ENCODE measurements at regions not wholly inside any gene's neighbourhood (a gene's known extent, or its start where the extent isn't known, plus 50 kb on each side); places are given as distances from the start of the nearest gene placed in this dataset.

- ATAC-seq (replicated peaks in 1 of 4), result no peak
- no peaks in the 10 kb centered on the region for H3K4me1 Mint-ChIP-seq
- no peak overlapping the region for H3K27ac Mint-ChIP-seq
- POLR2A ChIA-PET, result no interaction called here
- no peaks in the 10 kb centered on the region for H3K27me3 Mint-ChIP-seq
- Histone ChIP-seq H3K4me3 (ENCODE audit: control insufficient read depth in 1 of 2, extremely low read depth in 1 of 2, low read length in 1 of 2) (no peak overlapping the region), H3K4me1 (ENCODE audit: control insufficient read depth in 1 of 2, extremely low read depth in 1 of 2, insufficient read depth in 2 of 2, low read length in 2 of 2) (no peaks in the 10 kb centered on the region), H3K9me3 (no peaks in the 10 kb centered on the region), H3K27me3 (replicated peaks in 1 of 2; ENCODE audit: control insufficient read depth in 2 of 2, extremely low read depth in 1 of 2, insufficient read depth in 2 of 2, low read length in 1 of 2) (no peaks in the 10 kb centered on the region), H3K36me3 (ENCODE audit: control insufficient read depth in 2 of 2, extremely low read depth in 1 of 2, insufficient read depth in 1 of 2, low read length in 1 of 2) (no peaks in the 10 kb centered on the region), H3K27ac (ENCODE audit: low read length) (no peak overlapping the region)
- peaks cover 9 to 28% (median 16%) of the 10 kb centered on the region in 3 donors for H3K9me3 Mint-ChIP-seq
- CTCF ChIA-PET, result no interaction called here
- no peak overlapping the region for H3K4me3 Mint-ChIP-seq
- WGBS (ENCODE audit: insufficient coverage), result 60% methylated on average over 1 of the region's 2 CpGs
- no peak for DNase-seq
- H3K36me3 Mint-ChIP-seq, result no peaks in the 10 kb centered on the region
These were observed 409.7 kb downstream of the NOVA1 start for GRCh38 chr14:26187996-26188620.

- no peak overlapping the region for H3K4me3 Mint-ChIP-seq
- 75% methylated on average over 1 of the region's 2 CpGs for WGBS (ENCODE audit: insufficient coverage)
- no peaks in the 10 kb centered on the region for H3K4me1 Mint-ChIP-seq
- no peak overlapping the region for H3K4me3 ChIP-seq (ENCODE audit: control insufficient read depth in 1 of 2, extremely low read depth in 1 of 2, low read length in 1 of 2)
- no peaks in the 10 kb centered on the region for H3K9me3 ChIP-seq
- H3K36me3 ChIP-seq (ENCODE audit: control insufficient read depth in 2 of 2, extremely low read depth in 1 of 2, insufficient read depth in 1 of 2, low read length in 1 of 2), result no peaks in the 10 kb centered on the region
- no peak overlapping the region for H3K27ac ChIP-seq (ENCODE audit: low read length)
- H3K27me3 Mint-ChIP-seq, result no peaks in the 10 kb centered on the region
- H3K4me1 ChIP-seq (ENCODE audit: control insufficient read depth in 1 of 2, extremely low read depth in 1 of 2, insufficient read depth in 2 of 2, low read length in 2 of 2), result no peaks in the 10 kb centered on the region
- no peak for DNase-seq
- no peak for ATAC-seq (replicated peaks in 1 of 4)
- H3K27me3 ChIP-seq (replicated peaks in 1 of 2; ENCODE audit: control insufficient read depth in 2 of 2, extremely low read depth in 1 of 2, insufficient read depth in 2 of 2, low read length in 1 of 2), result no peaks in the 10 kb centered on the region
- H3K9me3 Mint-ChIP-seq, result peaks cover 9 to 32% (median 10%) of the 10 kb centered on the region in 3 donors
- no peak overlapping the region for H3K27ac Mint-ChIP-seq
- ChIA-PET POLR2A (no interaction called here), CTCF (no interaction called here)
- no peaks in the 10 kb centered on the region for H3K36me3 Mint-ChIP-seq
These were observed 417.6 kb downstream of the NOVA1 start for GRCh38 chr14:26180221-26180620.

DNA sequence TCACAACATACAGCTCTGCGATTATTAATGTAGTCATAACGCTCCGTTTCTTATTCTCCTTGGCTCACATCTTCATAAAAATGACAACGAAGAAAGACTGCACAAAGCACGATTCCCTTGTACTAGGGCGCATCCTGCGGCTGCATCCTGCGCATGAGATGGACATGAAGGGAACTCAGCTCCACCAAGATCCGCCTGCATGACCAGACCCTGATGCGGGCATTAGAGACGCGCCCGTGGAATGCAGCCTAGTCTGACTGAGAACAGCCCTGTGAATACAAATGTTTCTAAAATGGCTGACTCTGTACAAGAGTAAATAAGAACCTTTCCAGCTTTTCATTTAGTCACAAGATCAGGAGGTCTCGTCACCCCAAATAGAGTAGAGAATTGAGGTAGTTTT, 422.2 kb downstream of the NOVA1 start:
- no peaks in the 10 kb centered on the region for H3K27me3 ChIP-seq (replicated peaks in 1 of 2; ENCODE audit: control insufficient read depth in 2 of 2, extremely low read depth in 1 of 2, insufficient read depth in 2 of 2, low read length in 1 of 2)
- 95% methylated on average over 9 of the region's 14 CpGs for WGBS (ENCODE audit: insufficient coverage)
- ChIA-PET POLR2A (no interaction called here), CTCF (no interaction called here)
- Mint-ChIP-seq H3K9me3 (peaks cover 13 to 15% (median 14%) of the 10 kb centered on the region in 3 donors), H3K27ac (no peak overlapping the region), H3K4me3 (no peak overlapping the region), H3K36me3 (no peaks in the 10 kb centered on the region), H3K27me3 (no peaks in the 10 kb centered on the region), H3K4me1 (no peaks in the 10 kb centered on the region)
- H3K9me3 ChIP-seq, result no peaks in the 10 kb centered on the region
- H3K4me1 ChIP-seq (ENCODE audit: control insufficient read depth in 1 of 2, extremely low read depth in 1 of 2, insufficient read depth in 2 of 2, low read length in 2 of 2), result no peaks in the 10 kb centered on the region
- H3K27ac ChIP-seq (ENCODE audit: low read length), result no peak overlapping the region
- H3K4me3 ChIP-seq (ENCODE audit: control insufficient read depth in 1 of 2, extremely low read depth in 1 of 2, low read length in 1 of 2), result no peak overlapping the region
- H3K36me3 ChIP-seq (ENCODE audit: control insufficient read depth in 2 of 2, extremely low read depth in 1 of 2, insufficient read depth in 1 of 2, low read length in 1 of 2), result no peaks in the 10 kb centered on the region
- ATAC-seq (replicated peaks in 1 of 4), result no peak
- DNase-seq, result no peak

DNA sequence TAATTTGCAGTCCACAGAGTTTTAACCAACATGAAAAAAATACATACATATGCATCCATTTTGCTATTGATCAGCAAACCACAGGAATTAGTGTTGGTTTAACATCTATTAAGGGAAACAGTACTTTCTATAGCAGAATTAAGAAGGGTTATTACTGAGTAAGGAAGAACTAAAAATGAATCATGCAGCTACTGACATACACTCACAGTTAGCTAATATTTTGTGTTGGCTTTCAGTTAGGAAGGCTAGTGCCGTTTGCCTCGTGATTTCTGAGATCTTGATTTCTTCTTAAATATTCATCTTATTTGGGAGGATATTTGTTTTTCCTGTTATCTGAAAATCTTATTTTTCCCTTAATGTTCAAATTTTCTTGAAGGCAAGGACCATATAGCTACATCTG, 423.4 kb downstream of the NOVA1 start:
- WGBS (ENCODE audit: insufficient coverage), result no CpG with 5 or more reads among the region's 2 CpGs
- no peaks in the 10 kb centered on the region for H3K36me3 ChIP-seq (ENCODE audit: control insufficient read depth in 2 of 2, extremely low read depth in 1 of 2, insufficient read depth in 1 of 2, low read length in 1 of 2)
- Mint-ChIP-seq H3K4me1 (no peaks in the 10 kb centered on the region), H3K4me3 (no peak overlapping the region), H3K36me3 (no peaks in the 10 kb centered on the region), H3K27me3 (no peaks in the 10 kb centered on the region), H3K9me3 (peaks cover 10 to 14% (median 12%) of the 10 kb centered on the region in 3 donors), H3K27ac (no peak overlapping the region)
- POLR2A ChIA-PET, result no interaction called here
- H3K27me3 ChIP-seq (replicated peaks in 1 of 2; ENCODE audit: control insufficient read depth in 2 of 2, extremely low read depth in 1 of 2, insufficient read depth in 2 of 2, low read length in 1 of 2), result no peaks in the 10 kb centered on the region
- DNase-seq (no peak), ATAC-seq (replicated peaks in 1 of 4) (no peak)
- CTCF ChIA-PET, result no interaction called here
- no peak overlapping the region for H3K4me3 ChIP-seq (ENCODE audit: control insufficient read depth in 1 of 2, extremely low read depth in 1 of 2, low read length in 1 of 2)
- no peaks in the 10 kb centered on the region for H3K4me1 ChIP-seq (ENCODE audit: control insufficient read depth in 1 of 2, extremely low read depth in 1 of 2, insufficient read depth in 2 of 2, low read length in 2 of 2)
- H3K9me3 ChIP-seq, result no peaks in the 10 kb centered on the region
- no peak overlapping the region for H3K27ac ChIP-seq (ENCODE audit: low read length)

DNA sequence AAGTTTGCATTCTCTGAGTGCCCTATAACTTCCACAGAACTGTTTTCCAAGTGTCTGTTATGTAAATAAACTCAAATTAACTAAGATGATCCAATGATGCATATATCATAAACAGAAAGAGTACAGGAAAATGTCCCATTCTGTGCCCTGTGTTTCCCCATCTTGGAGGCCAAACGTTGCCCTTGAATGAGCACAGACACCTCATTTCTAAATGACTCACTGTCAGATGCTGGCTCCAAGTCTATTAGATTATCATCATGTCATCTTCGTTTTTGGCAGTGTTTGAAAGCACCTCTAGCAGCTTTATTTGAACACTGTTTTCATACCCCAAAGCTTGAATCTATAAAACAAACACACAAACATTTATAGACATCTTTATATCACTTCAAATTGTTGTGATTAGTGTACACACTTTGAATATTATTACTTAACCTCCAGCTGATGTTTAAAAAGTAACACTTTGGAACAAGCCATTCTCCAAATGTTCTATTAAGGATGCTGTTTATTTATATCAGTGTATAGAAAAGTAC, 424.2 kb downstream of the NOVA1 start:
- ChIA-PET POLR2A (no interaction called here), CTCF (no interaction called here)
- no peaks in the 10 kb centered on the region for H3K36me3 Mint-ChIP-seq
- no peaks in the 10 kb centered on the region for H3K4me1 ChIP-seq (ENCODE audit: control insufficient read depth in 1 of 2, extremely low read depth in 1 of 2, insufficient read depth in 2 of 2, low read length in 2 of 2)
- DNase-seq (no peak), ATAC-seq (replicated peaks in 1 of 4) (no peak)
- H3K27me3 ChIP-seq (replicated peaks in 1 of 2; ENCODE audit: control insufficient read depth in 2 of 2, extremely low read depth in 1 of 2, insufficient read depth in 2 of 2, low read length in 1 of 2), result no peaks in the 10 kb centered on the region
- no peaks in the 10 kb centered on the region for H3K27me3 Mint-ChIP-seq
- H3K36me3 ChIP-seq (ENCODE audit: control insufficient read depth in 2 of 2, extremely low read depth in 1 of 2, insufficient read depth in 1 of 2, low read length in 1 of 2), result no peaks in the 10 kb centered on the region
- H3K4me1 Mint-ChIP-seq, result no peaks in the 10 kb centered on the region
- no peak overlapping the region for H3K4me3 Mint-ChIP-seq
- no peak overlapping the region for H3K4me3 ChIP-seq (ENCODE audit: control insufficient read depth in 1 of 2, extremely low read depth in 1 of 2, low read length in 1 of 2)
- no peak overlapping the region for H3K27ac Mint-ChIP-seq
- peaks cover 9 to 14% (median 10%) of the 10 kb centered on the region in 3 donors for H3K9me3 Mint-ChIP-seq
- no peak overlapping the region for H3K27ac ChIP-seq (ENCODE audit: low read length)
- H3K9me3 ChIP-seq, result no peaks in the 10 kb centered on the region
- 10% methylated on average over 1 of the region's 2 CpGs for WGBS (ENCODE audit: insufficient coverage)

GRCh38 chr14:26172396-26172795, 425.4 kb downstream of the NOVA1 start:
- Mint-ChIP-seq H3K27ac (no peak overlapping the region), H3K36me3 (no peaks in the 10 kb centered on the region), H3K4me1 (no peaks in the 10 kb centered on the region), H3K9me3 (peaks cover 9 to 14% (median 14%) of the 10 kb centered on the region in 3 donors), H3K27me3 (no peaks in the 10 kb centered on the region), H3K4me3 (no peak overlapping the region)
- H3K4me3 ChIP-seq (ENCODE audit: control insufficient read depth in 1 of 2, extremely low read depth in 1 of 2, low read length in 1 of 2), result no peak overlapping the region
- no peaks in the 10 kb centered on the region for H3K9me3 ChIP-seq
- no peaks in the 10 kb centered on the region for H3K4me1 ChIP-seq (ENCODE audit: control insufficient read depth in 1 of 2, extremely low read depth in 1 of 2, insufficient read depth in 2 of 2, low read length in 2 of 2)
- ATAC-seq (replicated peaks in 1 of 4) (no peak), DNase-seq (no peak)
- H3K27me3 ChIP-seq (replicated peaks in 1 of 2; ENCODE audit: control insufficient read depth in 2 of 2, extremely low read depth in 1 of 2, insufficient read depth in 2 of 2, low read length in 1 of 2), result no peaks in the 10 kb centered on the region
- H3K36me3 ChIP-seq (ENCODE audit: control insufficient read depth in 2 of 2, extremely low read depth in 1 of 2, insufficient read depth in 1 of 2, low read length in 1 of 2), result no peaks in the 10 kb centered on the region
- ChIA-PET CTCF (no interaction called here), POLR2A (no interaction called here)
- no peak overlapping the region for H3K27ac ChIP-seq (ENCODE audit: low read length)

DNA sequence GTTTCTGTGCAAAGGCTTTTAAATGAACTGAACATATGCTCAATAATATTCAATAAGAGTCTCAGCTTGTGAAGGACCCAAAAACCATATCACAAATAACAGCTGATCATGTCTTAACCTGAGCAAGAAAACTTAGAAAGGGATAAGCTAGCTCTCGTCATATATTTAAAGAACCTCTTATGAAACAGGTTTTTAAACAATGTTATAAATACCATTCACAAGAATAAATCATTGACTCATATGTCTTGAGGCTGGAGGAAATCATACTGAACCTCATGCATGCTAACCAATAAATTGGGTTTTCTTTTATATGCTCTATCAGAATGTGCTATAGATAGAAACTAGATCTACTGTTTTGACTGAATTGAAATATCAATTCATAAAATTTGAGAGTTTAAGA, 426.9 kb downstream of the NOVA1 start:
- ChIA-PET CTCF (no interaction called here), POLR2A (no interaction called here)
- Mint-ChIP-seq H3K36me3 (no peaks in the 10 kb centered on the region), H3K9me3 (peaks cover 9 to 14% (median 14%) of the 10 kb centered on the region in 3 donors), H3K27ac (no peak overlapping the region), H3K27me3 (no peaks in the 10 kb centered on the region), H3K4me3 (no peak overlapping the region), H3K4me1 (no peaks in the 10 kb centered on the region)
- Histone ChIP-seq H3K27me3 (replicated peaks in 1 of 2; ENCODE audit: control insufficient read depth in 2 of 2, extremely low read depth in 1 of 2, insufficient read depth in 2 of 2, low read length in 1 of 2) (no peaks in the 10 kb centered on the region), H3K27ac (ENCODE audit: low read length) (no peak overlapping the region), H3K4me1 (ENCODE audit: control insufficient read depth in 1 of 2, extremely low read depth in 1 of 2, insufficient read depth in 2 of 2, low read length in 2 of 2) (no peaks in the 10 kb centered on the region), H3K36me3 (ENCODE audit: control insufficient read depth in 2 of 2, extremely low read depth in 1 of 2, insufficient read depth in 1 of 2, low read length in 1 of 2) (no peaks in the 10 kb centered on the region), H3K9me3 (no peaks in the 10 kb centered on the region), H3K4me3 (ENCODE audit: control insufficient read depth in 1 of 2, extremely low read depth in 1 of 2, low read length in 1 of 2) (no peak overlapping the region)
- no CpG with 5 or more reads among the region's 1 CpG for WGBS (ENCODE audit: insufficient coverage)
- ATAC-seq (replicated peaks in 1 of 4), result no peak
- DNase-seq, result no peak
